ENCODE measurements at regions not wholly inside any gene's neighbourhood (a gene's known extent, or its start where the extent isn't known, plus 50 kb on each side); places are given as distances from the start of the nearest gene placed in this dataset.
"Not testable (repeated sequence)": the region's sequence is repeated elsewhere in the genome, so short reads cannot be mapped to it uniquely, and the experiment has no call there.

- DNase-seq (ENCODE audit: low read depth, low spot score) = not testable (repeated sequence)
These were observed 296.6 kb upstream of the NBPF12 start for GRCh38 chr1:146641534-146641933.

DNA sequence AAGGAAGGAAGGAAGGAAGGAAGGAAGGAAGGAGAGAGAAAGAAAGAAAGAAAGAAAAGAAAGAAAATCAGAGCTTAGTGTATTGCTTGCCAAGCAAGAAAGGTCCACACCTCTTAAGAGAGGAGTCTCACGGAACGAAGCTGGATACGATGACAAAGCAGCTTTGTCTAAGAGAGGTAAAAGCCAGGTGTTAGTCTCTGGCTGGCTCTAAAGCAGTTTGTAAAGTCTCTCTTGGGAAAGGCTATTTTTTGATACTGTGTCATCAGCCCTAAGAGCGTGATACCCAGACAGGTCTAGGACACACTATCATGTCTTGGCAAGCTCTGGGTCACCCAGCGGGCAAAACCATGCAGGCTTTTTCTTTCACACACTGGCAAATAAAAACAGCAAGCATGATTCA lies 297.5 kb upstream of the NBPF12 start:
- DNase-seq (ENCODE audit: low read depth, low spot score) = not testable (repeated sequence)

DNA sequence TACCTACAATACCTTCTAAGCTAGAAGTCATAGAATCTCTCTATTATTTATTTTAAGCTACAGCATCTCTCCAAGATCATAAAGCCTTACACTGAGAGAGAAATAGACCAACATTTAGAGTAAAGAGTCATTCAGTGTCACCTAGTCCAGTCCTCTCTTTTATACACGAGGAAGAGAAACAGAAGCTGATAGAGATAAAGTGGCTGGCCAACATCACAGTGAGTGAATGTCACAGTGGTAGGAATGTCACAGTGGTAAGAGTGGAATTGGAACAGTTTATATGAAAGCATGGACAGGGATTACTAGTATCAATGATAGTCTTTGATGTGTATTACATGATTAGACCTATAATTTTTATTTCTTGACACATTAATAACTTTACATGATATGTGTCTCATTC lies 307.8 kb upstream of the NBPF12 start:
- not testable (repeated sequence) for DNase-seq (ENCODE audit: low read depth, low spot score)

GRCh38 chr1:146618582-146618981 lies 319.5 kb upstream of the NBPF12 start:
- not testable (repeated sequence) for DNase-seq (ENCODE audit: low read depth, low spot score)

- DNase-seq (ENCODE audit: low read depth, low spot score) = not testable (repeated sequence)
These were observed 333.4 kb upstream of the NBPF12 start for GRCh38 chr1:146604681-146605080.

DNA sequence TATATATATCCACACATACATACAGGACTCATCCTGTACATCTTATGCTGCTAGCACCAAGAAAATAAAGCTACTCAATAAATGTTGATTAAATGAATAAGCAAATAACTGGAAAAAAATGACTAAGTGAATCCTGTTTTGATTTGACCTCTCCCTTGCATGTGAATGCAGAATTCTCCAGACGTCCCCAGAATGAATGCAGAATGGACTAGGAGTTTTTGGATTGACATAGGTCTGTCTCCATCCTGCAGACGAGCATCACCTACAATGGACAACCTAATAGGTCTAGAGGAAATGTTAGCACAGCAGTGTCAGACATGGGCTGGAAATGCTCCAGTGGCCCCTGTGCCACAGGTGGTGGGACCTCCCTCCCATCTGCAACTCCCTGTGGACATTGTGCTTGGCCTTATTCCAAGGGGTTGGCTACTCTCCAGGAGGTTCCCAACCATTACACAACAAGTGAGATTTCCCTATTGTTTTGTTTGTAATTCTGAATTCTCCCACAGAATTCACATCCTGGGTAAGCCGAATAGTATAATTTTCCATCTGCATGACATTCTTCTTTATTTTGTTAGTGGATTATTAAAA lies 337.3 kb upstream of the NBPF12 start:
- DNase-seq (ENCODE audit: low read depth, low spot score) = not testable (repeated sequence)

DNA sequence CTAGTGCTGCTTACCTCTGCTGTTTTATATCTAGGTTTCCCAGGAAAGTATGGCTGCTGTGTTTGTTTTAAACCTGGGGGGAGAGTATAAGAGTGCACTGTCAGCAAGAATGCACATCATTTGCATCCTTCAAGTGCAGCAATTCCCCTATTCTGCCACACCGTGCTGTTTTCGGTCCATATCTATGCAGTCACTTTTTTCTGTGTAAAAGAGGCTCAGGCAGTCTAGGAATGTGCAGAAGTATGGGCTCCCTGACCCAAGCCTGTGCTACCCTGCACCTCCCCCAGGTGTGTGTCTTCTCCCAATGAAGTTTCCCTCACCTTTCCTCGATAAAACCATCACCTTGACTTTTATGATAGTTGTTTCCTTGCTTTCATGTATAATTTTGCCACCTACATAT lies 338.2 kb upstream of the NBPF12 start:
- DNase-seq (ENCODE audit: low read depth, low spot score) = not testable (repeated sequence)

- not testable (repeated sequence) for DNase-seq (ENCODE audit: low read depth, low spot score)
These were observed 352.4 kb upstream of the NOTCH2NLA start for GRCh38 chr1:146581229-146581628.

DNA sequence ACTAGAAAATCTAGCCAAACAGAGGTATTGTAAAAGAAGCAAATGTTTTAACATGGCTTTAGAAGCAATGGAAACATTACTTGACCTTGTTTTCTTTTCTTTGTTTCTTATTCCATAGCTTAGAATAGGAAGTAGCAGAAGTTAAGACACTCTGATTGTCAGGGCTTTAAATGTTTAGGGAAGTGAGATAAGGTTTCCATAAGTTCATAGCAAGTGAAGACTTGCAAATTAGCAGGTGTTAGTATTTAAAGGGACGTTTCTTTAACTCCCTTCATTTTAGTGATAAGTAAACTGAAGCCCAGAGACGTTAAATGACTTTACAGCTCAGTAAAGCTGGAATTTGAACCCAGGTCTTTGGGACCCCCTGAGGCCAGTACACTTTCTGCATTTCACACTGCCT lies 338.7 kb upstream of the NOTCH2NLA start:
- not testable (repeated sequence) for DNase-seq (ENCODE audit: low read depth, low spot score)

DNA sequence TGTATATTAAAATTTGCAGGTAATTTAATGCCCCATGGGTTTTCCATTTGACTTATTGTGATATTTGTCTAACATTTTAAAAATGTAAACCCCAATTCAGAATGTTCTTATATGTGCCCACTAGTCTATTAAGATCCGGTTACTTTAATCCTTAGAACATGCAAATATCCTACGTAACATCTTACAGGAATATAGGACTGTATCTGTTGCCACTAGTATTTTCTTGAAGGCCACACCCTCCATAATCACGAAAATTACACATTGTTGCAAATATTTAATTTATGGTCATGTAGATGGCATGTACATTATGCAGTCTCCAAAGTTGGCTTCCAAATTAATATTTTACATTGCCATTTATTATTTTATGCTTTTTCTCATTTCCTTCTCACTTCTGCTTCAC lies 329.2 kb upstream of the NOTCH2NLA start:
- DNase-seq (ENCODE audit: low read depth, low spot score) = not testable (repeated sequence)

- DNase-seq (ENCODE audit: low read depth, low spot score) = not testable (repeated sequence)
These were observed 327.6 kb upstream of the NOTCH2NLA start for GRCh38 chr1:146556405-146556804.

DNA sequence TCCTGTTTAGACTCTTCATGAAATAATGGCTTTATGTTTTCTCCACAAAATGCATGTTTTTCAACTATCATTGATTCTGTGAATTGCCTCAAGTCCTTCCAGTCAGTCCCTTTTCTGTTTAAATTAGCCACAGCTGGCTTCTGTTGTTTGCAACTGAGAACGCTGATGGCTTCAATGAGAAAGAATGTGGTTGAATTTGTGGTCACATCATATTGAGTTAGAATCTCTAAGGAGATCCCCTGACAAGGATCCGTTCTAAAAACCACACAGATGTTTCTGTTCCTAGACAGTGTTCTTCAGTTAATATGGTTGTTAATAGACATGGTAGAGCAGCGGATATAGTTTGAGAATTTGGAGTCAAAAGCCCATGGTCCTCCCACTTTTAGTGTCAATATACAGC lies 323.6 kb upstream of the NOTCH2NLA start:
- not testable (repeated sequence) for DNase-seq (ENCODE audit: low read depth, low spot score)

GRCh38 chr1:146548684-146549083 lies 319.9 kb upstream of the NOTCH2NLA start:
- not testable (repeated sequence) for DNase-seq (ENCODE audit: low read depth, low spot score)

- not testable (repeated sequence) for DNase-seq (ENCODE audit: low read depth, low spot score)
These were observed 317.4 kb upstream of the NOTCH2NLA start for GRCh38 chr1:146546189-146546588.

DNA sequence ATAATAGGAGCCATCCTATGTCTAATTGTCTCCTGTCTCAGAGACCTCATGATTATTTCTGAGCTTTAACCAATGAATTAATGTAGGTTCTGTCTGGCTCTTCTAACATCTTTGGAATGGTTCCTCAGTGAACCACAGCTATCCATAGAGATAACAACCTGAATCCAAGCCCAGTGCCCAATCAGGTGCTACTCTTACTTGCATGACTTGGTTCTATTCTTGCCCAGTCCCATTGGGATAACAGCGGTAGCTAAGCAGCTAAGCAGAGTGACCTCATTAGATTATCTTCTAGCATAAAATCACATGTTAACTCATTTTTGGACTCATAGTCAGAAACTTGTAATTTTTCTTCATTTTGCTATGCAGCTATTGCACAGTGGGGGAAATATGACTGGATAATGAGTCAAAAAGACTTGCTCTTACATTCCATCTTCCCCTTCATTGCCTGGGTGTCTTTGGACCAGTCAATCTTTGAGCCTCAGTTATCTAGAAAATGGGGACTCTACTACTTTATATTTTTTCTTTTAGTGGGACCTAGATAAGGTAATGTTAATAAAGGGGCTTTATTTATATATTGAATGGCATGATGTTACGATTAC lies 309.1 kb upstream of the NOTCH2NLA start:
- DNase-seq (ENCODE audit: low read depth, low spot score) = not testable (repeated sequence)

DNA sequence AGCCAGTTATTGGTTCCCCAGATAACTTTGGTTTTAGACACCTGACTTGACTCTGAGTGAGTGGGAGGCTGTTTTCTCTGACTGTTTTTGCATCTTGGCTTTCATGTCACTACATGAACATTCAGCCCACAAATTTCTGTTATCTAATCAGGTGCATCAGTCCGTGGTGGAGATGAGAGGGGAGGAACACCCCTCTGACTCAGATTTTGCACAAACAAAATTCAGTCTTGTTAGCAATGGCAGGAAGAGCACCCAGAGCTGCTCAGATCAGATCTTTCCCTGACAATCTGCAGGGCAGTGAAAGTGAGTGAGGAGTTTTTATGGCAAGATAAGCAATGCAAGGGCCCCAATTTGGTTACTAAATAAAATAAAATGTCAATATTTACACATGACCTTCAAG lies 307.2 kb upstream of the NOTCH2NLA start:
- not testable (repeated sequence) for DNase-seq (ENCODE audit: low read depth, low spot score)

- not testable (repeated sequence) for DNase-seq (ENCODE audit: low read depth, low spot score)
These were observed 306.8 kb upstream of the NOTCH2NLA start for GRCh38 chr1:146535575-146535974.

- not testable (repeated sequence) for DNase-seq (ENCODE audit: low read depth, low spot score)
These were observed 302.1 kb upstream of the NOTCH2NLA start for GRCh38 chr1:146530958-146531357.

DNA sequence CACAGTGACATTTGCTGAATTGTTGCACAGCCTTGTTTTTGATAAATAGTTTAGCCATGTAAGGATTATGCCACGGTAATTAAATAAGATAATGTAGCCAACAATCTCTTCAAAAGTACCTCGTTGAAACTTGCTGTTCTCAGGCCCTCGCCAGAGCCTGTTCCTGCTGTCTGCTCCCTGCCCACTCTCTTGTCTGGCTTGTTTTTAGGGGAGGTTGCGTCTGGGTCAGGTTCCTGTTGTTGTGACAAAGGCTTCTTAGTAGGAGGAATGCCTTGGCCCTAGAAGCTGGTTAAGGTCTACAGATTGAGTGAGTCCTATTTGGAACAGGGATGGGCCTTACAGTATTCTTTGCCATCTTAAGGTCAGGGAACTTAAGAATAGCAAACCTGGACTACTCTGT lies 294.0 kb upstream of the NOTCH2NLA start:
- DNase-seq (ENCODE audit: low read depth, low spot score) = not testable (repeated sequence)

GRCh38 chr1:146522345-146522744 lies 293.5 kb upstream of the NOTCH2NLA start:
- not testable (repeated sequence) for DNase-seq (ENCODE audit: low read depth, low spot score)

GRCh38 chr1:146521804-146522203 lies 293.0 kb upstream of the NOTCH2NLA start:
- DNase-seq (ENCODE audit: low read depth, low spot score) = not testable (repeated sequence)

GRCh38 chr1:146513754-146514153 lies 284.9 kb upstream of the NOTCH2NLA start:
- DNase-seq (ENCODE audit: low read depth, low spot score) = not testable (repeated sequence)

- not testable (repeated sequence) for DNase-seq (ENCODE audit: low read depth, low spot score)
These were observed 282.4 kb upstream of the NOTCH2NLA start for GRCh38 chr1:146511047-146511777.

Measured in smooth muscle cell of the brain vasculature (primary cell).